Lower leg skin (tissue), 3 donors: ENCODE measurements at regions not wholly inside any gene's neighbourhood (a gene's known extent, or its start where the extent isn't known, plus 50 kb on each side); places are given as distances from the start of the nearest gene placed in this dataset.

Experiments
- CTCF ChIP-seq, 3 donors: fragments of 450-650 bp; IDR thresholded peaks; one replicate each; pipeline ENCODE4 v1.5.1; 2016; ENCODE audit warnings: antibody characterized with exemption in 3 of 3, mild to moderate bottlenecking in 3 of 3, moderate library complexity in 2 of 3
- POLR2A ChIP-seq, 2 donors: fragments of 450-650 bp; IDR thresholded peaks; one replicate each; pipeline ENCODE4 v1.6.1; 2016 to 2017; ENCODE audit warnings: antibody characterized with exemption in 2 of 2, mild to moderate bottlenecking in 1 of 2, moderate library complexity in 1 of 2

GRCh38 chr20:24771542-24772061 lies 177.5 kb upstream of the CST7 start:
- TF ChIP-seq CTCF (IDR thresholded peaks at IDR 0.05) (no peak), POLR2A (IDR thresholded peaks at IDR 0.05) (no peak)
